ENCODE measurements at regions not wholly inside any gene's neighbourhood (a gene's known extent, or its start where the extent isn't known, plus 50 kb on each side); places are given as distances from the start of the nearest gene placed in this dataset.

DNA sequence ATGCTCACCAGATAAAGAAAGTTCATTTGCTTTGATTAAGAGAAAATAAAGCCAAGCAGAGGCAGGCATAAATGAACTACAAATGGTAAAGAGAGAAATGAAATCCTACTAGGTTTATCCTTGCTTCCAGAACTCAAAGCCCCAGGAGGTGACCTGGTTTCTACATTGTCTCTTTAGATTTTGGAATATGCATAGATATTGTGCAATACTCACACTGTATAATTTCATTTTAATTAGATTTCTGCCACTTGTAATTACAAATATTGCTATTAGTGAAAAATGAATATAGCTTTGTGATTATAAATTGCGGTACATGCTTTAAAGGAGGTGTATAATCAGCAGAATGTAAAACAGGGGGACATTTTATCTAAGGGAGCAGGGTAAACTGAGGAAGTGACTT is 76.9 kb upstream of the NRXN1 start:
- DNase-seq = no peak

DNA sequence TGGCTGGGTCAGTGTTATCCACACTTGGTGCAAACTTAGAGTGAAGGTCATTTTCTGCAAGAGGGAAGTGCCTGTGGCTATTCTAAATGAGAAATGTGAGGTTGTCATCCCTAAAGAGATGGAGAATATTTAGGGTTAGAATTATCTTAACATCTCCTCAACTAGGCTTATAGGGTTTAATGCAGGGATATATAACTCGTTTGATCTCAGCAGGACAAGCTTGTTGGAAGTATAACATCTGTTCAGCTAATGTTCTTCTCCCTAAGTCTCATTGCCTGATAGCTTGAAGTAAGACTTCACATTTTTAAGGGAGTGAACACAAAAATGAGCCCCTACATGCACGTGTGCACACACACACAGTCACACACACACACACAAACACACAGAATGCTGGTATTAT is 75.9 kb upstream of the NRXN1 start:
- DNase-seq = no peak

DNA sequence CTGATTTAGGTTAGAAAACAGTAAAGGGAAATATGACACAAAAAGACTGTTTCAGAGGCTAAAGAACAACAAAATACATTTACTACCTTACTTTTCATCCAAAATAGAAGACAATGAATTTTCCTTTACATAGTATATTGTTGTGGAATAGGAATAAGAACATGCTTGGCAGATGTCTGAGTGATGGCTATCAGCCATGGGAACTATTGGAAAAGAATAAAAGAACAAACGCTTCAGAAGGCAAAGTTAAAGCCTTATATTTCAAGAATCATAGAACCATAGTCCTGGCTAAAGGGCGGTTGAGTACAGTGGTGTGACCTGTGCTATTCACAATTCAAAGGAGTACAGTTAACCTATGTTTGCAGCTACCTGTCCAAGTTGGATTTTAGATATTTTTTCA is 73.9 kb upstream of the NRXN1 start:
- DNase-seq = no peak

DNA sequence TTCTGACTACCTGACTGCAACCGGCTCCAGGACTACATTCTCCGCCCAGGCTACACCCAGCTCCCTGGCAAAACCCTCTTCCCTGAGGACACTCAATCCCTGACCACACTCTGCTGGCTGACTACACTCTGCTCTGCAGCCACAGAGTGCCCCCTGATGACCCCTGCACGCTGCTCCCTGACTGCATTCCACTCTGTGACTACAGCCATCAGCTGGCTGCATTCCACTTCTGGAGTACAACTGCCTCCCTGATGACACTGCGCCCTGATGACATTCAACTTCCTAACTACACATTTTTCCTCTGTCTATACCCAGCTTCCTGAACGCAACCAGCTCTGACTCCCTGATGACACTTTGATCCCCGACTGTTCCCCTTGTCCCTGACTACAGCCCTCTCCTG is 71.3 kb upstream of the NRXN1 start:
- DNase-seq = no peak

DNA sequence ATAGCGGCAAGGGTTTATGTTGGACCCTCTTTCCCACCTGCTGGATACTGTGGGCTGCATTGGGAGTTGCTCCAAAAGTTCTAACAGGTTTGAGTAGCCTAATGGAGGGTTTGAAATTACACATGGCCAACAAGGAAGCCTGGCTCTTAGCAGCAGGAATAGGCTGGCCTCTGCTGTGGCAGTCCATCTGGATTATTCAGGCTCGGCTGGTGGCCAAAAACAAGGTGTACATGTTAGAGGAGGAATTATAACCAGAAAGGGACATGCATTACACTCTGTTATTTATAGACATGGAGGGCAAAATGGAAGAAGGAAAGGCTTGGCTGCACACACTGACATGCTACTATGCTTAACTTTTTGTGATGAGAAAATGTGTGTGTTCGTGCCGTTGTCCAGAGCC is 61.1 kb upstream of the NRXN1 start:
- DNase-seq = no peak

DNA sequence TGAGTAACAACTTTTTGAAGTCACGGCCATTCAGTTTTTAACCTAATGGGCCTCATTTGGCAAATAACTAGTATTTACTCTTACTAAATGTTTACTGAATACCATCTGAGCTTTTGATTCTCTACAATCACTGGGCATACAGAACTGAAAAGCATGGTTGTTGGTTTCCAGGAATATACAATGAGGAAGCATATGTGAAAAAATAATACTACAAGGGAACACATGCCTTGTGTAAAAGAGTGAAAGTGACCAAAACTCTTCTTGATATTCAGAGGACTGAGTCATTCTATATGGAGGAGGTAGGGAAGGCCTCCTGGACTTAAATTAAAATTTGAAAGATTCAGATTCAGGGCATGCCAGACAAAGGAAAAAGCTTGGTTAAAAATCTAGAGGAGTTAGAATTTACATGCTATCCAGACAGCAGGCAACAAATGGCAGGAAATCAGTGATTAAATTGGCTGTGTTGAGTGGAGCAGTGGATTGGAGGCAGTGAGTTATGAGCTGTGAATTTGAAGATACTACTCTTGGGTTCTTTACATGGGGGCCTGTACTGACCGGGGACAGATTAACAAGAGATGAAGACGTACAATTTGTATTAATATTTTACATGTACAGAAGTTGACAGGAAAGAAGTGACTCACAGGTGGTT is 53.6 kb upstream of the NRXN1 start:
- DNase-seq = no peak

DNA sequence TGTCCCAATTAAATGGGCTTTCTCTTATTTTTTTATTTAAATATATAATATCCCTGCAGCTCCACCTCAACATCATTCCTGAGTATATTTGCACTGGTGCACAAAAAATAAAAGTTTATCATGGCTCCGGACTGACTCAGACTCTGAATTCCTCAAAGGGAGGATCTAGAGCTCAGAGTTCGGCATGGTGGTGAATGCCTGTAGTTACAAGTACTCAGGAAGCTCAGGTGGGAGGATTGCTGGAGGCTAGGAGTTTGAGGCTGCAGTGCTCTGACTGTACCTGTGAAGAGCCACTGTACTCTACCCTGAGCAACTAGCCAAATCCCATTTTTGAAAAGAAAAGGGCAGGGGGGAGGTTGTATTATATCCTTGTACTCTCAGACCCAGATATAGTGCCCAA is 52.8 kb upstream of the NRXN1 start:
- no peak for DNase-seq

All from NCI-H187 treated with DMSO at 0.1 percent for 48 hours (cell line).